H1 (cell line): ENCODE measurements at regions not wholly inside any gene's neighbourhood (a gene's known extent, or its start where the extent isn't known, plus 50 kb on each side); places are given as distances from the start of the nearest gene placed in this dataset.
A peak's percentile ranks its signal among the peaks of the same experiment; 100 is the strongest.
"Not testable (repeated sequence)": the region's sequence is repeated elsewhere in the genome, so short reads cannot be mapped to it uniquely, and the experiment has no call there.

Experiments used
- CTCF ChIA-PET: fragments of 300-600 bp; sonication (Branson Sonifier 250); formaldehyde crosslinking; loops from one replicate; lab custom pipeline; 2021; ENCODE audit not compliant: partially characterized antibody; lab: Charles Lee
- POLR2A ChIA-PET: fragments of 300-600 bp; sonication (Branson Sonifier 250); formaldehyde crosslinking; loops from one replicate; lab custom pipeline; 2021; ENCODE audit warnings: inconsistent platforms; ENCODE audit not compliant: partially characterized antibody; lab: Charles Lee
- DNase-seq, 2 experiments: peaks; one replicate each; pipeline versions ENCODE4 v3.0.0 to v3.0.0-alpha.2; 2010 to 2022; ENCODE audit warnings: low spot score in 2 of 2, low read depth in 1 of 2, mixed read lengths in 1 of 2
- FAIRE-seq: peaks from 2 replicates; lab custom pipeline; 2011; peaks lifted over from hg19 to GRCh38; lab: Jason Lieb, UNC
- H2AFZ ChIP-seq: 2 replicates; pipeline ENCODE4 v1.8.1; 2012; ENCODE audit warnings: low read length, inconsistent platforms
- H2AK5ac ChIP-seq: 2 replicates; pipeline ENCODE4 v1.6.1; 2013; ENCODE audit warnings: low read depth, low read length
- H2BK120ac ChIP-seq: replicated peaks from 2 replicates; pipeline ENCODE3; 2013; ENCODE audit warnings: low read depth, low read length, inconsistent platforms
- H2BK12ac ChIP-seq: 2 replicates; pipeline ENCODE4 v1.6.1; 2013; ENCODE audit warnings: low read depth, low read length
- H2BK15ac ChIP-seq: 2 replicates; pipeline ENCODE4 v1.6.1; 2013; ENCODE audit warnings: low read length
- H2BK20ac ChIP-seq: 2 replicates; pipeline ENCODE4 v1.6.1; 2013; ENCODE audit warnings: low read length
- H2BK5ac ChIP-seq: 2 replicates; pipeline ENCODE4 v1.6.1; 2013; ENCODE audit warnings: low read depth, low read length
- H3K14ac ChIP-seq: 2 replicates; pipeline ENCODE4 v1.6.1; 2013; ENCODE audit warnings: inconsistent platforms; ENCODE audit not compliant: insufficient read length
- H3K18ac ChIP-seq: 2 replicates; pipeline ENCODE4 v1.6.1; 2013; ENCODE audit warnings: low read length; ENCODE audit errors: extremely low read depth
- H3K23ac ChIP-seq: 2 replicates; pipeline ENCODE4 v1.6.1; 2013; ENCODE audit warnings: inconsistent platforms; ENCODE audit not compliant: insufficient read length
- H3K23me2 ChIP-seq: 2 replicates; pipeline ENCODE4 v1.6.1; 2013; ENCODE audit warnings: low read depth, low read length
- H3K27ac ChIP-seq: 2 replicates; pipeline ENCODE4 v1.6.1; 2011; ENCODE audit warnings: low read depth, low read length, inconsistent platforms
- H3K27me3 ChIP-seq, 4 experiments: replicated peaks in 1 of 4; 1 replicate in 1 of 4; 2 replicates in 3 of 4; pipeline versions ENCODE4 v1.6.1 to v1.8.1; 2011 to 2013; ENCODE audit warnings: low read length in 3 of 4, mild to moderate bottlenecking in 3 of 4, inconsistent platforms in 2 of 4, mixed read lengths in 2 of 4, moderate library complexity in 1 of 4; ENCODE audit not compliant: control insufficient read depth in 3 of 4, insufficient read depth in 3 of 4; ENCODE audit errors: extremely low read depth in 1 of 4
- H3K36me3 ChIP-seq, 4 experiments: 2 replicates each; pipeline versions ENCODE4 v1.6.1 to v1.8.1; 2011 to 2013; ENCODE audit warnings: mild to moderate bottlenecking in 4 of 4, low read length in 3 of 4, moderate library complexity in 2 of 4, control low read depth in 1 of 4, inconsistent platforms in 1 of 4; ENCODE audit not compliant: insufficient read depth in 4 of 4, control insufficient read depth in 2 of 4
- H3K4ac ChIP-seq: replicated peaks from 2 replicates; pipeline ENCODE3; 2013; ENCODE audit warnings: low read length, low read depth, mixed read lengths, inconsistent platforms; ENCODE audit not compliant: insufficient read length
- H3K4me1 ChIP-seq, 4 experiments: replicated peaks in 1 of 4; 1 replicate in 1 of 4; 2 replicates in 3 of 4; pipeline versions ENCODE4 v1.6.1 to v1.8.1; 2011 to 2013; ENCODE audit warnings: low read length in 3 of 4, inconsistent platforms in 2 of 4, mixed read lengths in 1 of 4; ENCODE audit not compliant: insufficient read depth in 4 of 4, control insufficient read depth in 3 of 4
- H3K4me2 ChIP-seq, 2 experiments: 2 replicates each; pipeline versions ENCODE4 v1.6.1 to v1.8.1; 2011 to 2013; ENCODE audit warnings: low read depth in 2 of 2, low read length in 2 of 2, control low read depth in 1 of 2, inconsistent platforms in 1 of 2, mild to moderate bottlenecking in 1 of 2; ENCODE audit not compliant: insufficient read depth in 1 of 2
- H3K4me3 ChIP-seq, 4 experiments: fragments of 200-600, 300-600 bp in 1 of 4; sonication (generic), shearing (Covaris generic), sonication (Bioruptor Twin) in 1 of 4; 2 replicates each; pipeline versions ENCODE4 v1.5.1 to v1.8.1; 2011 to 2016; ENCODE audit warnings: low read length in 4 of 4, low read depth in 3 of 4, control low read depth in 2 of 4, inconsistent platforms in 2 of 4, mild to moderate bottlenecking in 2 of 4, mixed read lengths in 1 of 4, moderate library complexity in 1 of 4; ENCODE audit not compliant: insufficient read depth in 2 of 4; ENCODE audit errors: extremely low read depth in 1 of 4
- H3K56ac ChIP-seq: replicated peaks from 2 replicates; pipeline ENCODE3; 2013; ENCODE audit warnings: low read depth, mild to moderate bottlenecking, mixed read lengths, low read length, inconsistent platforms; ENCODE audit not compliant: insufficient read length
- H3K79me1 ChIP-seq: 2 replicates; pipeline ENCODE4 v1.6.1; 2013; ENCODE audit warnings: low read depth, low read length, control low read depth
- H3K79me2 ChIP-seq, 2 experiments: 2 replicates each; pipeline versions ENCODE4 v1.6.1 to v1.8.1; 2012 to 2013; ENCODE audit warnings: low read length in 2 of 2, mild to moderate bottlenecking in 2 of 2, inconsistent platforms in 1 of 2; ENCODE audit not compliant: insufficient read depth in 2 of 2, control insufficient read depth in 1 of 2
- H3K9ac ChIP-seq, 4 experiments: replicated peaks in 1 of 4; 1 replicate in 1 of 4; 2 replicates in 3 of 4; pipeline versions ENCODE4 v1.6.1 to v1.8.1; 2011 to 2013; ENCODE audit warnings: low read depth in 3 of 4, low read length in 3 of 4, control low read depth in 2 of 4, mild to moderate bottlenecking in 2 of 4, moderate library complexity in 2 of 4, inconsistent platforms in 1 of 4; ENCODE audit errors: extremely low read depth in 1 of 4
- H3K9me3 ChIP-seq, 2 experiments: 2 replicates each; pipeline versions ENCODE4 v1.6.1 to v1.8.1; 2012 to 2013; ENCODE audit warnings: mild to moderate bottlenecking in 2 of 2, moderate library complexity in 2 of 2, control low read depth in 1 of 2, inconsistent platforms in 1 of 2, low read depth in 1 of 2, low read length in 1 of 2, mixed read lengths in 1 of 2; ENCODE audit not compliant: insufficient read depth in 2 of 2
- H4K20me1 ChIP-seq, 2 experiments: replicated peaks in 1 of 2; 2 replicates each; pipeline versions ENCODE3 to v1.8.1; 2011 to 2013; ENCODE audit warnings: inconsistent platforms in 2 of 2, low read length in 2 of 2, mild to moderate bottlenecking in 1 of 2; ENCODE audit not compliant: insufficient read depth in 2 of 2, control insufficient read depth in 1 of 2
- H4K5ac ChIP-seq: 2 replicates; pipeline ENCODE4 v1.6.1; 2013; ENCODE audit warnings: low read length, low read depth, mixed read lengths, inconsistent platforms; ENCODE audit not compliant: insufficient read length
- H4K8ac ChIP-seq: 2 replicates; pipeline ENCODE4 v1.8.0; 2013; ENCODE audit warnings: mild to moderate bottlenecking, moderate library complexity, low read length, inconsistent platforms; ENCODE audit not compliant: insufficient read depth; ENCODE audit errors: extremely low read depth
- H4K91ac ChIP-seq: replicated peaks from 2 replicates; pipeline ENCODE3; 2013; ENCODE audit warnings: low read length, mixed read lengths, inconsistent platforms; ENCODE audit not compliant: insufficient read length
- WGBS, 2 experiments: shearing (Covaris generic) in 1 of 2; methylation state at CpG; one replicate each; pipeline versions ENCODE4 v1.1.6 to v1.1.7; 2013 to 2015; ENCODE audit warnings: low lambda C conversion rate in 2 of 2, mixed read lengths in 2 of 2, inconsistent platforms in 1 of 2, low coverage in 1 of 2, missing lambda C conversion rate in 1 of 2; ENCODE audit not compliant: insufficient replicate concordance in 2 of 2, insufficient coverage in 1 of 2, insufficient read length in 1 of 2; ENCODE audit errors: extremely low coverage in 1 of 2, missing lambda C conversion rate in 1 of 2; 5-methylcytosine and 5-hydroxymethylcytosine counted together

DNA sequence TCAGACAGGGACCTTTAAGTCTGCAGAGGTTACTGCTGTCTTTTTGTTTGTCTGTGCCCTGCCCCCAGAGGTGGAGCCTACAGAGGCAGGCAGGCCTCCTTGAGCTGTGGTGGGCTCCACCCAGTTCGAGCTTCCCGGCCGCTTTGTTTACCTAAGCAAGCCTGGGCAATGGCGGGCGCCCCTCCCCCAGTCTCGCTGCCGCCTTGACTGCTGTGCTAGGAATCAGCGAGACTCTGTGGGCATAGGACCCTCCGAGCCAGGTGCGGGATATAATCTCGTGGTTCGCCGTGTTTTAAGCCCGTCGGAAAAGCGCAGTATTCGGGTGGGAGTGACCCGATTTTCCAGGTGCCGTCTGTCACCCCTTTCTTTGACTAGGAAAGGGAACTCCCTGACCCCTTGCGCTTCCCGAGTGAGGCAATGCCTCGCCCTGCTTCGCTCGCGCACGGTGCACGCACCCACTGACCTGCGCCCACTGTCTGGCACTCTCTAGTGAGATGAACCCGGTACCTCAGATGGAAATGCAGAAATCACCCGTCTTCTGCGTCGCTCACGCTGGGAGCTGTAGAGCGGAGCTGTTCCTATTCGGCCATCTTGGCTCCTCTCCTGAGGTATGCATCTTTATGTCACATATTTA is 147.9 kb downstream of the FMR1NB start:
- not testable (repeated sequence) for H3K4me1 ChIP-seq, H2AK5ac ChIP-seq

More for the DNA sequence above, 147.9 kb downstream of the FMR1NB start:
- H3K79me1 ChIP-seq, H2BK20ac ChIP-seq, FAIRE-seq, H3K9me3 ChIP-seq, H3K14ac ChIP-seq, H3K27ac ChIP-seq, H3K4ac ChIP-seq, H2BK12ac ChIP-seq, CTCF ChIA-PET, H3K23ac ChIP-seq, H4K5ac ChIP-seq, H2BK5ac ChIP-seq, H3K79me2 ChIP-seq, H4K8ac ChIP-seq, H4K91ac ChIP-seq, H3K27me3 ChIP-seq, H3K9ac ChIP-seq, H2BK15ac ChIP-seq, H3K36me3 ChIP-seq, H3K56ac ChIP-seq, H4K20me1 ChIP-seq, H3K23me2 ChIP-seq, H3K18ac ChIP-seq, H2AFZ ChIP-seq, H2BK120ac ChIP-seq: not testable (repeated sequence)
- Histone ChIP-seq H3K4me3 (peak overlapping the region in 1 of 4 experiments; percentile 35; a peak in 1 of 8 replicates), H3K4me2 (0 out of 4 replicates have a peak overlapping the region, but pooled peaks of 1 of the 2 experiments have one; percentile 14)
- POLR2A ChIA-PET = interaction anchor here (1.2 kb wide), 1 partner anchor 21 kb away, joined by 3 read pairs; no protein-coding TSS in a partner anchor
- DNase-seq = peak in 1 of 2 experiments; percentile 46
- 69% methylated on average over 12 of the region's 35 CpGs; no CpG with 5 or more reads in 1 of the 2 experiments for WGBS, 2 experiments
